ENCODE measurements at regions not wholly inside any gene's neighbourhood (a gene's known extent, or its start where the extent isn't known, plus 50 kb on each side); places are given as distances from the start of the nearest gene placed in this dataset.

DNA sequence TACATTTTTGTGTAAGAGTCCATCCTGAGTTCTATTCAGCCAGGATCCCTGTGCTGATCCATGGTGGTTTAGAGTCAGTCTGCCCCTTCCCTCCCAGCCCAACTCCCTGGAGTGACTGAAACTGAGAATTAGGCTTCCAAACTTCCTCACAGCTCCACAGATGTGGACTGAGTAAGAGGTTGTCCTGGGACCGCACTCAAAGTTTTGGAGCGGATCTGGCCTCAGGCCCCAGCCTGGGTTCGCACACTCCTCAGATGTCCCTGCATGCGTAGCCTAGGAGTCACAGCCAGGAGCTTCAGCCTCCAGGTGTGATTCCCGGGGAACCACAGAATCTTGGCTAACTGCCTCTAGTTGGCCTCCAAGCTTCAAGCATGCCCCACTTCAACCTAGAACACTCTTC is 218.1 kb downstream of the C7orf25 start:
- H3K9me3 ChIP-seq: peaks cover 0 to 7% (median 0%) of the 10 kb centered on the region in 12 donors
- DNase-seq (peak in 3 of 5 donors; percentile 11 to 51 (median 24)), ATAC-seq (peak in 3 of 4 donors; percentile 41 to 63 (median 55))
- H3K27me3 ChIP-seq: no peaks in the 10 kb centered on the region
- no peak overlapping the region for H3K4me3 ChIP-seq
- intact Hi-C loops (cut with DNase I): loop anchor here in 9 of 10 donors (5.0 to 10.0 kb wide), 7 partner anchors 141 to 751 kb away; partner anchors contain the start of gene GLI3 (in 1 of the 9)
- no peak for TF ChIP-seq POLR2A (IDR thresholded peaks at IDR 0.05)
- TF ChIP-seq, protein P1, sequence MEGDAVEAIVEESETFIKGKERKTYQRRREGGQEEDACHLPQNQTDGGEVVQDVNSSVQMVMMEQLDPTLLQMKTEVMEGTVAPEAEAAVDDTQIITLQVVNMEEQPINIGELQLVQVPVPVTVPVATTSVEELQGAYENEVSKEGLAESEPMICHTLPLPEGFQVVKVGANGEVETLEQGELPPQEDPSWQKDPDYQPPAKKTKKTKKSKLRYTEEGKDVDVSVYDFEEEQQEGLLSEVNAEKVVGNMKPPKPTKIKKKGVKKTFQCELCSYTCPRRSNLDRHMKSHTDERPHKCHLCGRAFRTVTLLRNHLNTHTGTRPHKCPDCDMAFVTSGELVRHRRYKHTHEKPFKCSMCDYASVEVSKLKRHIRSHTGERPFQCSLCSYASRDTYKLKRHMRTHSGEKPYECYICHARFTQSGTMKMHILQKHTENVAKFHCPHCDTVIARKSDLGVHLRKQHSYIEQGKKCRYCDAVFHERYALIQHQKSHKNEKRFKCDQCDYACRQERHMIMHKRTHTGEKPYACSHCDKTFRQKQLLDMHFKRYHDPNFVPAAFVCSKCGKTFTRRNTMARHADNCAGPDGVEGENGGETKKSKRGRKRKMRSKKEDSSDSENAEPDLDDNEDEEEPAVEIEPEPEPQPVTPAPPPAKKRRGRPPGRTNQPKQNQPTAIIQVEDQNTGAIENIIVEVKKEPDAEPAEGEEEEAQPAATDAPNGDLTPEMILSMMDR (IDR thresholded peaks at IDR 0.05): no peak
- peaks cover 0 to 11% (median 3%) of the 10 kb centered on the region in 12 donors for H3K4me1 ChIP-seq
- H3K36me3 ChIP-seq: no peaks in the 10 kb centered on the region
- H3K27ac ChIP-seq: no peak overlapping the region
- WGBS, 4 donors: 70 to 93% (median 84%) methylated on average over 5 of the region's 5 CpGs

DNA sequence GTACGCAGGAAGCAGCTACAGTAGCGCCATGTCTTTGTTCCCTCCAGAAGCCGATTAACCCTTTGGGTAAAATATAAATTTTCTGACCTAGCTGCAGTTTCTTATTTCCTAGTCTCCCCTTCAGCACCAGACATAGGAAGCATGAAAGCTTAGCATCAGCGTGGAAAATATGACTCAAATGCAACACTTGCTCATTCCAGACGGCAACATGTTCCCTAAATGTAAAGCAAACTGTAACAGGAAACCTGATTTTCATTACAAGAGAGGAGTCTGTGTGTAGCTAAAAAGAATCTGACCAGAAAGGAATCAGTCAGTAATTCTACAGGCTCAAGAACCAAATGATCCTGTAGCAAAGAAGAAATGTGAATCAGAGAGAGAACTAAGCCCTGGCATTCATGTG is 219.2 kb downstream of the C7orf25 start:
- WGBS, 4 donors: 66 to 74% (median 71%) methylated on average over 5 of the region's 5 CpGs
- H3K9me3 ChIP-seq: peaks cover 0 to 7% (median 0%) of the 10 kb centered on the region in 12 donors
- no peak overlapping the region for H3K27ac ChIP-seq
- DNase-seq (no peak), ATAC-seq (no peak)
- TF ChIP-seq, protein P1 (IDR thresholded peaks at IDR 0.05): no peak
- TF ChIP-seq POLR2A (IDR thresholded peaks at IDR 0.05): no peak
- no peak overlapping the region for H3K4me3 ChIP-seq
- no peaks in the 10 kb centered on the region for H3K36me3 ChIP-seq
- H3K27me3 ChIP-seq: no peaks in the 10 kb centered on the region
- intact Hi-C loops (cut with DNase I): loop anchor here in 9 of 10 donors (5.0 to 10.0 kb wide), 7 partner anchors 142 to 750 kb away; partner anchors contain the start of gene GLI3 (in 1 of the 9)
- peaks cover 0 to 11% (median 3%) of the 10 kb centered on the region in 12 donors for H3K4me1 ChIP-seq

- peaks cover 0 to 11% (median 3%) of the 10 kb centered on the region in 12 donors for H3K4me1 ChIP-seq
- DNase-seq: no peak
- intact Hi-C loops (cut with DNase I): loop anchor here in 9 of 10 donors (2.0 to 10.0 kb wide), 8 partner anchors 144 to 749 kb away; partner anchors contain the start of gene GLI3 (in 1 of the 9)
- TF ChIP-seq, protein P1 (IDR thresholded peaks at IDR 0.05): peak; percentile 16 to 52 (median 34)
- TF ChIP-seq POLR2A (IDR thresholded peaks at IDR 0.05): no peak
- H3K4me3 ChIP-seq: no peak overlapping the region
- H3K27me3 ChIP-seq: no peaks in the 10 kb centered on the region
- H3K9me3 ChIP-seq: peaks cover 0 to 7% (median 0%) of the 10 kb centered on the region in 12 donors
- peak overlapping the region in 1 of 12 donors; percentile 63 for H3K27ac ChIP-seq
- ATAC-seq: peak; percentile 54 to 80 (median 64)
- no peaks in the 10 kb centered on the region for H3K36me3 ChIP-seq
- WGBS, 4 donors: 62 to 67% (median 64%) methylated on average over 11 of the region's 11 CpGs
Observed at GRCh38 chr7:42690794-42691639, 220.9 kb downstream of the C7orf25 start.

DNA sequence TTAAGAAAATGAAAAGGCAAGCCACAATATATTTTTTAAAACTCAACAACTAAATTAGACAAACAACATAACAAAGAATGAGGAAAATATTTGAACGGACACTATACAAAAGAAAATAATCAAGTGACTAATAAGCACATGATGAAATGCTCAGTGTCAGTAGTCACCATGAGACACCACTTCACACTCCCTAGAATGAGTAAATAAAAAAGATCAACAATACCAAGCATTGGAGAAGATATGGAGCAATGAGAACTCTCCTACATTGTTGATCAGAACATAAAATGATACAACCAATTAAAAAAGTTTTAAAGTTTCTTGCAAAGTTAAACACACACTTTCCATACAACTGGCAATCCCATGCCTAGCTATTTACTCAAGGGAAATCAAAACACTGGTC is 222.2 kb downstream of the C7orf25 start:
- no peaks in the 10 kb centered on the region for H3K27me3 ChIP-seq
- H3K27ac ChIP-seq: no peak overlapping the region
- no peak overlapping the region for H3K4me3 ChIP-seq
- TF ChIP-seq POLR2A (IDR thresholded peaks at IDR 0.05): no peak
- TF ChIP-seq, protein P1 (IDR thresholded peaks at IDR 0.05): no peak
- WGBS, 4 donors: 91 to 95% (median 93%) methylated on average over 1 of the region's 1 CpG
- peaks cover 0 to 7% (median 0%) of the 10 kb centered on the region in 12 donors for H3K9me3 ChIP-seq
- no peaks in the 10 kb centered on the region for H3K36me3 ChIP-seq
- DNase-seq (no peak), ATAC-seq (no peak)
- H3K4me1 ChIP-seq: peaks cover 0 to under 1% (median 0%) of the 10 kb centered on the region in 12 donors
- intact Hi-C loops (cut with DNase I): loop anchor here in 9 of 10 donors (2.0 to 10.0 kb wide), 9 partner anchors 145 to 747 kb away; partner anchors contain the start of gene GLI3 (in 1 of the 9)

Data from heart left ventricle (tissue), 16 donors.